Activated gamma-delta T cell treated with Interleukin-2 at 50 U/mL for 16 hours (primary cell): ENCODE measurements at regions not wholly inside any gene's neighbourhood (a gene's known extent, or its start where the extent isn't known, plus 50 kb on each side); places are given as distances from the start of the nearest gene placed in this dataset.
A peak's percentile ranks its signal among the peaks of the same experiment; 100 is the strongest.

Experiments
- DNase-seq: peaks from one replicate; pipeline ENCODE4 v3.0.0-alpha.2; 2020

DNA sequence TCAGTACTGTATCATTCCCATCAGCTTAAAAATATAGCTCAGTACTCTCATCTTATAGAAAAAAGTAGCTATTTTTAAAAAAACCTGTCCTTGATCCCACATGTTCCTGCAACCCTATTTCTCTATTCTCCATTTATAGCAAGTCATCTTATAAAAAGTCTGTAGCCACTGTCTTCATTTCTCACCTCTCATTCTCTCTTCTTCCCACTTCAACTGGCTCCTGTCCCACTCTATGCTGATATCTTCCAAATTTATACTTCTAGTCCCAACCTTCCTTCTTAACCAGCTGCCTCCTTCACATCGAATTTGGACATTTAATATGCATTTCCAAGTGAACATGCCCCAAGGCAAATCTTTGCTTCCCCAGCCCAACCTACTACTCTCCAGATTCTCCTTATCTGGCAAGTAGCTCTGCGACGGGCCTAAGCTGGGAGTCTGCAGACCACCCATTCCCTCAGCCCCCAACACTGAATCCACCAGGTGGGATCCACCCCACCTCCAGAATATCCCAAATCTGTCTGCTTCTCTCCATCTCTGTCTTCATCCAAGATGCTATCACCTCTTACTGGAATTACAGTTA lies 52.0 kb upstream of the TANC2 start:
- no peak for DNase-seq

DNA sequence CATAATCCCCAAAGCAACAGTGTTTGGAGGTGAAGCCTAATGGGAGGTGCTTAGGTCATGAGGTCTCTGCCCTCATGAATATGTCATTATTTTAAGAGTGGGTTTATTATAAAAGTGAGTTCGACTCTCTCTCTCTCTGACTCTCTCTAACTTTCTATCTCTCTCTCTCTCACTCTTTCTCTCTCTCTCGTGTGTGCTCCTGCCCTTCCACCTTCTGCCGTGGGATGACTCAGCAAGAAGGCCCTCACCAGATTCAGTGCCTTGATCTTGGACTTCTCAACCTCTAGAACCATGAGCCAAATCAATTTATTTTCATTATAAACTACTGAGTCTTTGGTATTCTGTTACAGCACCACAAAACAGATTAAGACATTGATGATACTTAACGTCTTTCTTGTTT lies 53.7 kb upstream of the TANC2 start:
- no peak for DNase-seq

DNA sequence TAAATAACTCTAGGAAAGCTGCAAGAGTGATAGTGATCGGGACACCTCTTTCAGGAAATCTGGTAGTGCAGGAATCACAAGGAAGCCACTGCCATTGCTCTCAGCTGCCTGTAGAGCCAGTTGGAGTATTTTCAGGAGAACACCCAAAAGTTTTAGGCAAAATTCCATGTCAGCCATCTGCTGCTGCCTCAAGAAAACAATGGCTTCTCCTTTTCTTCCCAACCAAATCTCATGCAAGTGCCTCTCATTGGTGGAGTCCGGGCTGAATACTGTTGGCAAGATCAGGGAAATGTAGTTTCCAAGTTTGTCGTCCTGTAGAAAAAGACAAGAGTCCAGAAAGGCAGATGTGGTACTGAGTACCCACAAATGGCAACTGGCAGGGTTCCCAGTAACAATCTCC lies 54.9 kb upstream of the TANC2 start:
- no peak for DNase-seq

DNA sequence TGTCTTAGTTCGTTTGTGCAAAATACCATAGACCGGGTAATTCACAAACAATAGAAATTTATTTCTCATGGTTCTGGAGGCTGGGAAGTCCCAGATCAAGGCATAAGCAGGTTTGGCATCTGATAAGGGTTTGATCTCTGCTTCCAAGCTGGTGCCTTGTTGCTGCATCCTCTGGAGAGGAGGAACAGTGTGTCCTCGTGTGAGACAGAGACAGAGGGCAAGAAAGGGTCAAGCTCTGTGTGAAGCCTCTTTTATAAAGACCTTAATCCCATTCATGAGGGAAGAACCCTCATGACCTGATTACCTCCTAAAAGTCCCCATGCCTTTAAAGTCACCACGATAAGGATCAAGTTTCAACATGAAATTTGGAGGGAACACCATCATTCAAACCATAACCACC lies 55.8 kb upstream of the TANC2 start:
- DNase-seq = no peak

DNA sequence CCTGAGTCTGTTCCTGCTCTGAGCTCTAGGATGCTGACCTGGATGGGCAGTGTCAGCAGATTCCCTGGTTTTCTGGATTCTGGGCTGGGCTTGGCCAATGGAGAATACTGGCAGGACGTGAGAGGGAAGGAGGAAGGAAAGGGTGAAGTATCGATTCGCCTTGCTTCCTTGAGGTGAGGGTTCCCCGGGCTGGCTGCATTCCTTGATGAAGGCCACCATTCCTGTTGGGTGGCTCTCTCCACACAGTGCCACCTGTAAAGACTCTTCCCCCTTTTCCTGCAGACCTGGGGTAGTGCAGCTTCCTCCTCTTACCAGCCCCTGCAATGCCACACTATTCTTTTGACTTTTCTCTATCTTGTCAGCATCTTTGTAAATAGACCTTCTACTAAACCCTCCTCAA lies 58.1 kb upstream of the TANC2 start:
- no peak for DNase-seq

DNA sequence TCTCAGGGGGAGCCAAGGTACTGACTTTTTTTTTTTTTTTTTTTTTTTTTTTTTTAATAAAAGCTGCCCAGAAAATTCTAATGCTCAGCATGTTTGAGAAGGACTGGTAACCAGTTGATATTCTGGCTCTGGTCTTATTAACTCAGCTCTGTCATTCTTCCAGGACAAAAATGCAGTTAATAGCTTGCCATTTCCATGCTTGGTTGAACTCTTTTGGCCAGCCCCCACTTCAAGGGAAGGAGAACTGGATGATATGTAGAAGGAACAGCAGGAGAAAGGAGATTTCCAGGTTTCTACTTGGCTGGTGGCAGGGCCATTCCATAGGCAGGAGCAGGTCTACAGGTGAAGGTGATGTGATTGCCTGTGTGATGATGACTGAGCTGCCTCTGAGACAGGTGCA lies 59.2 kb upstream of the TANC2 start:
- DNase-seq = no peak

DNA sequence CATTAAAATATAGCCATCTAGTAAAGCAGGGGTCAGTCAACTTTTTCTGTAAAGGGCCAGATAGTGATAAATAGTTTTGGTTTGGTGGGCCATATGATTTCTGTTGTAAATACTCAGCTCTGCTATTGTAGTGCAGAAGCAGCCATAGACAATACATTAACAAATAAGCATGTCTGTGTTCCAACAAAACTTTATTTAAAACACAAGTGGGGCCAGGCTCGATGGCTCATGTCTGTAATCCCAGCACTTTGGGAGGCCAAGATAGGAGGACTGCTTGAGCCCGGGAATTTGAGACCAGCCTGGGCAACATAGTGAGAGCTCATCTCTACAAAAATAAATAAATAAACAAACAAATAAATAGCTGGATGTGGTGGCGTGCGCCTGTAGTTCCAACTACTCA lies 60.8 kb upstream of the TANC2 start:
- no peak for DNase-seq

DNA sequence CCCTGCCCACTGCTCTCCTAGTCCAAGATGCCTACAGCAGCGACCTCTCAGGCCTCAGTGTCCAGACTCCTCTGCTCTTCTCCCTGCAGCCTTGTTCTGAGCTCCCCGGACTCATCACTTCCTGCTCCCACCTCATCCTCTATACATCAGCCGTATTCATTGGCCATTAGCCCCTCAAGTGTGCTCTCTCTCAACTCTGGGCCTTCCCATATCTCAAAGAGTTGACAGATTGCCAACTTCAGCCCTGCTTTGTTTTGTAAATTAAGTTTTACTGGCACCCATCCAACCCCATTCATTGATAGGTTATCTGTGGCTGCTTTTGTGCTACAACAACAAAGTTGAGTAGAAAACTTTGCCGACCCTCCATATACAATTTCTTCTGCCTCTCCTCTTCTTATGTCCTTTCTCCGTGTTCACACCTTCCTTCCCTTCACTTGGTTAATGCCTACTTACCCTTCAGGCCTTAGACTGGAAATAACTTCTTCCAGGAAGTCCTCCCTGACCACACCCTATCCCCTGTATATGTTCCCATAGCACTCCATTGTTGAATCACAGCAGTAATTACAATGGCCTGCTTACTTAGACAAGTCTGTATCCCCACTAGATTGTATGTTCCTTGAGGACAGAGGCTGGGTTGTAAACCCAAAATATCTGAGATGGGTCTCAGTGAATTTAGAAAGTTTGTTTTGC lies 63.4 kb upstream of the TANC2 start:
- DNase-seq = no peak

DNA sequence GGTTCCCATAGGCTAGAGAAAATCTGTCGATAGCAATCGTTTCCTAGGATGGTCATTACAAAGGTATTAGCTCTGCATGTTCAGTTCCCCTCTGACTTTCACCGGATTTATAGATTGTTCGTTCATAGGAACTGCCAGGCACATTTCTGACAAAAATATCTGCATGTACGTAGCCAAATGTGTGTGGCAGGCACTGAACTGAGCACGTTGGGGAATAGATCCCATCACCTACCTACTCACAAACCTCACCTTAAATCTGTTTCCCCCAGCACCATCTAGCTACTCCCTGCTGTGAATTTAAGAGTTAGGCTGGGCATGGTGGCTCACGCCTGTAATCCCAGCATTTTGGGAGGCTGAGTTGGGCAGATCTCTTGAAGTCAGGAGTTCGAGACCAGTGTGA lies 64.5 kb upstream of the TANC2 start:
- no peak for DNase-seq

DNA sequence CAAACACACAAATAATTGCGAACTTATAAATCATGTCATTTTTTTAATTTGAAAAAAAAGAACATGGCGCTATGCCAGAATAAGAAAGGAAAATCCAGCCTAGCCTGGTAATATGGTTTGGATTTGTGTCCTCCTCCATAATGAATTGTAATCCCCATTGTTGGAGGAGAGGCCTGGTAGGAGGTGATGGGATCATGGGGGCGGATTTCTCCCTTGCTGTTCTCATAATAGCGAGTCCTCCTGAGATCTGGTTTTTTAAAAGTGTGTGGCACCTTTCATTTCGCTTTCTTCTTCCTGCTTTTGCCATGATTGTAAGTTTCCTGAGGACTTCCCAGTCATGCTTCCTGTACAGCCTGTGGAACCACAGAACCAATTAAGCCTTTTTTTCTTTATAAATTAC lies 65.9 kb upstream of the TANC2 start:
- DNase-seq = no peak

DNA sequence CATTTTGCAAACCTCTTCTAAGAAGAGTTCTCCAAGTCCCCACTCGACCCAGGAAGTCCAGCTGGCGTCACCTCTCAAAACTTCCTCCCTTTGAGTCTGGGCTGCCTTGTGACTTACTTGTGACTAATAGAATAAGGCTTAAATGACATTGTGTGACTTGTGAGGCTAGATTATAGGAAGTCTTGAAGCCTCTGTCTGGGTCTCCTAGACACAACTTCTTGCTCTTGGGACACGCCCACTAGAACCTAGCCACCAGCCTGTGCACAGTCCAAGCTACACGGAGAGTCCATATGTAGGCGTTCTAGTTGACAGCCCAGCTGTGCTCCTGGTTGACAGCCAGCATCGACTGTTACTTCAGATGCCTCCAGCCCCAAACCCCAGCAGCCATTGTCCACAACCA lies 66.7 kb upstream of the TANC2 start:
- no peak for DNase-seq

DNA sequence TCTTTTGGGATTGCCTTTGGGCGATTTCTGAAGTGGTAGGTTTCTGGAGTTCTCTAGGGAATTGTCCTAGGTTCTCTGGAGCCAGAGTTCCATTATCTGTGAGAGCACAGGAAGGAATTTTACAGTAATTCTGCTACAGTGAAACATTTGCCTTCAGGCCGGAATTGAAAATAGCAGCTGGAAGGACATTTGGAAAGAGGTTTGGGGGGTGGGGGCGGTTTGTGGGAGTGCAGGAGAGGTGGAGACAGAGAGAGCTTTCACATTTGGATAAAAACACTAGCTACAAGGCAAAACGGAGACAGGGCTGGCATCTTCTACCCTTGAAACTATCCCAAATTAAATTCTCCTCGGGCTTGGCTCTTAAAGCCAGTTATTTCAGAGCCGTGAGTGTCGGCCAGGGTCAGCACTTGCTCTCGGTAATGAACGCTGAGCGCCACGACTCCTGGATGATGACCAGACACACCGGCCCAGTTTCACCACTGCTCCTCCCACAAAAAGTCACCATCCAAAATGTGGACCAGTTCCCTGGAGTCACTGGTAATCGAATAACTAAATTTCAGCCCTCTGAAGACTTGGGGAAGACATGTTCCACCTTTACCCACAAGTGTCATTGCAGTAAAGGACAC lies 67.7 kb upstream of the TANC2 start:
- no peak for DNase-seq

DNA sequence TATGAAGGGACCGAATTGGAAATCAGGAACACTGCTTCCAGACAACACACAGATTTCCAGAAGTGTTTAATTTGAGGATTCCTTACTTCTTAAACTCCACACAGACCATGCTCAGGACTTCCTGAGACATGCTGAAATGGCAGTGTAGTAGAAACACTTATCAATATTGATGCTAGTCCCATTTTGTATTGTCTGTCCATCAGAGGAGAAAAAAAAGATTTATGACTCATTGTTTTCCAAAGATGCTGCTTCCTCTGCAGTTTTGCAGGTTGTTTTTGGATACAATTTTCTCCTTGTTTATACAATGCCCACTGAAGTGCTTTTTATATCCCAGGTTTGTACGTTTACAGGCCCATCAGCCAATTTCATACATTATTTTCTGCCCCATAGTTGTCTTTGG lies 68.3 kb upstream of the TANC2 start:
- DNase-seq = no peak

DNA sequence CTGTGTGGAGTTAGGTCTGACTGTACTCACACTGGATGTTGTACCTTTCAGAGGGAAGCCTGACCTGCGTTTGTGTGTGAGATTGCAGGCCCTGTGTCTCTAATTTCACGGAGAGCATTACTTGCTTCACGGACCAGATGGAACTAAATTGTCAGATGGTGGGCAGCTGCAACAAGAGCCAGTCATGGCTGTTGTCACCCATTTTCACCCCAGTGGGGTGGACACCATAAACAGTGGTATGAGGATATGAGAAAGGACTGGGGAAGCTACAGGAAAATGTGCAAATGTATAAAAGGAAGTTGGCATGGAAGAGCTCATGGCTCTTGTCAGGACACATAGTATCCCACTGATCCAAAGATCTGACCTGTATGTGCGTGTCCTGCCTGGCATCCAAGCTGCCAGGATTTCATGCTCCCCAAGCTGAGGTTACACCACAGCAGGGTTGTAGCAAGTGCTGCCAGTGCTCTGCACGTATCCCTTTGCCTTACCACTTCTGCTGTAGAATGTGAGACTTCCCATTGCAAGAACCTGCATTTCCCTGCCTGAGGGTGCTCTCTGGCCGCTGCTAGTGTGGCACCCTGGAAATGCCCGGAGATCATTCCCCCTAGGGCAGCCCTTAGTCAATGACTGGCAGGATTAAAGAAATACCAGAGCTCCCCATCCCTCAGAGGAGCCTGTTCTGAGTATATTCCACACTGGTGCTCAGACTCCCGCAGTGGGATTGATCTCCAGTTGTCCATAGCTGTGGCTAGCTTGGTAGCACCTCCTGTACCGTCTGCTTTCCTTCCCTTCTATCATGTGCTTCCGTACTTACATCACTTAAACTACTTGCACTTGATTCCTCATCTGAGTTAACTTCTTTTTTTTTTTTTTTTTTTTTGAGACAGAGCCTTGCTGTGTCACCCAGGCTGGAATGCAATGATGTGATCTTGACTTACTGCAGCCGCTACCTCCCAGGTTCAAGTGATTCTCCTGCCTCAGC lies 70.4 kb upstream of the TANC2 start:
- DNase-seq = no peak

DNA sequence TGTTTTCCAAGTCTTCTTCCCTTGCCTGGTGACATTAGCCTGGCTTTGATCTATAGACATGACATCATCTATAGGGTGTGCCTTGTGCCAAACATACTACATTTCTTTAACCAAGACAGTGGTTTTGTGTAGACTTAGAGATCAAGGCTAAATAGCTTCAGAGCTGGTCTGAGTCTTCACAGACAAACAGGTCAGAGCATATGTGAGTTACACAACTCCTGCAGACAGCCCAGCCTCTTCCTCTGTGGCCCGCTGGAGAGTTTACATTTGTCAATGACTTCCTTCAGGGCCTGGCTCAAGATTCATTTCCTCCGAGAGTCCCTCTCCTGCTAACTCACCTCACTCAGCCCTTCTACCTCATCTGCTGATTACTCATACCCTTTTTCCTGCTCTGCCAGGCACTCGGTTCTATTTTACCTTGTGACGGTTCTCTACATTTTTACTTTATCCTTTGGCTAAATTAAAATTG lies 73.1 kb upstream of the TANC2 start:
- DNase-seq = peak; percentile 5

DNA sequence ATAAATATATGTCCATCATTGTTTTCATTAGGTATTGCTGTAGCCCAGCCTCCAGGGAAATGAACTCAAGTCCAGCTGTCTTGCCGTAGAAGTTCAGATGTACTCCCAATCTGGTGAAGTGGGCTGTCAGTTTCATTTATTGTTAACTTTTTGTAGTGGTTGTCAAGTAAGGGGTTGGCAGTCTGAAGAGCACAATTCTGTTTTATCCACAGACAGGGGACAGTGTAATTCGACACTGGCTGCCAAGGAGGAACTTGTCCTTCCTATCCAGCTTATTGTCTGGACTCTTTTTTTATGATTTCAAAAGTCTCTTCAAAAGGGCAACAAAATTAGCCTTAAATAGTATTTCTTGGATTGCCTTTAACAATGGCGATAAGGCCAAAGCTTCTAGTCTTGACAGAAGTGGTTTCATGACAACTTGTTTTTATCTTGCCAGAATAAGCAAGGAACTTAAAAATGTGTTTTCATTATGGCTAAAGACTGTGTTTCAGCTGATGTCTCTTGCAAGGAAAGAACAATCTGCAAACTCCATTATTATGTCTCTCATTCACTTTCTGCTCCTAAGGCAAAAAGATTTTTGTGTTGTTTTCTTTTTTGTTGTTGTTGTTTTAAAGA lies 73.9 kb upstream of the TANC2 start:
- no peak for DNase-seq

DNA sequence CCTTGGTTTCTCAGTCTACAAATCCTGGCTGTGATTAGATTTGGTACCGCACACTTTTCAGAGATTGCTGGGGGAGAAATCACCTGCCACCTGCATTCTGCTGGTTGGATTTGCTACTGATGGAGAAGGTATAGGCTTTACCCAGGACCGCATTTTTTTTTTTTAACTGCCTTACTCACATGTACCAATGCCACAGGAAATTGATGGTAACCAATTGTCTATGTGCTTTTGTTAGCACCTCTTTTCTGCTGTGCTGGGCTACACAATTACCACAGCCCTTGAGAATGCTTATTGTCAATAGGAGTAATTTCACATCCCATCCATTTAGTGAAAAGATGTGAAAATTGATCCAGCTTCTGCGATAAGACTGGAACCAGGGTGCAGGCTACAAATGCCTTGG lies 74.4 kb upstream of the TANC2 start:
- DNase-seq = no peak

DNA sequence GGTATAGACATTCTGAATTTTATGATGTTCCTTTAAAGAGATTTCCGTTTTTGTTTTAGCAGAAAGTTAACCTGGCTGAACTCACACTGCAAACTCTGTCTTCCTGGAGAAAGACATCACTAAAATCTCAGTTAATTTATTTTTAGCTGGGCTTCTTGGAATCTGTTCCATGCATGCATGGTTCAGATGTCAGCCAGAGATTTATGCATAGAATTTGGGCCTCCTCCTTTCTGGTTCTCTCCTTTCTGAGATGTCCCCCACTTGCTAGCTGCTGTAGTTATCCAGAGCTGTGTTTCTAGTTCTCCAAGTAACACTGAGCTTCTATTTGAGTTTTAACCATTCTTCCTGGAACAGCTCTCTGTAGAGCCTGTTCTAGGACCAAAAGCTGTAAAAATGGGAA lies 77.3 kb upstream of the TANC2 start:
- DNase-seq = no peak

DNA sequence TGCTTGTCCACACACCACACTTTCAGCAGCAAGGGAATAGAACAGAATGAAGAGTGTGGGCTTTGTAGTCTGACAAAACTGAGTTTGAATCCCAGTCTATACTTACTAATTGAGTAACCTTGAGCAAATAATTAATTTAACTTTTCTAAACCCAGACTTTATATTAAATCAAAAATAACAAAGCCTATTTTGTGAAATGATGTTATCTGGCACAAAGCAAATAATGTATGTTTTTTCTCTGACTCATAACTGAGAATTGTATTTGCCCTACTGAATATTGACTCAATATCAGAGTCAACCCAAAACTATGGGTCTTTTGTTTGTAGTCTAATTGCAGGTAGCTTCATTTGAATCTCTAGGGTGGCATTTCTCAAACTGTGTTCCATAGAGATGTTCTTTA lies 77.9 kb upstream of the TANC2 start:
- no peak for DNase-seq

DNA sequence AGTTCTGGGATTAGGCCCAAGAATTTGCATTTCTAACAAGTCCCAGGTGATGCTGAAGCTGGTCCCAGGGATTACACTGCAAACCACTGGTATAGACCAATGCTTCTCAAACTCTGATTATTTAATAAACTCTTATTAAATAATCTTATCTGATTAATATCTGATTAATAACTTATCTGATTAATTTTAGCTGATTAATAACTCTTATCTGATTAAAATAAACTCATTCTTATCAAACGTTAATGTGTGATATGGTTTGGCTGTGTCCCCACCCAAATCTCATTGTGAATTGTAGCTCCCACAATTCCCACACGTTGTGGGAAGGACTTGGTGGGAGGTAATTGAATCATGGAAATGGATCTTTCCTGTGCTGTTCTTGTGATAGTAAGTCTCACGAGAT lies 78.6 kb upstream of the TANC2 start:
- DNase-seq = no peak

DNA sequence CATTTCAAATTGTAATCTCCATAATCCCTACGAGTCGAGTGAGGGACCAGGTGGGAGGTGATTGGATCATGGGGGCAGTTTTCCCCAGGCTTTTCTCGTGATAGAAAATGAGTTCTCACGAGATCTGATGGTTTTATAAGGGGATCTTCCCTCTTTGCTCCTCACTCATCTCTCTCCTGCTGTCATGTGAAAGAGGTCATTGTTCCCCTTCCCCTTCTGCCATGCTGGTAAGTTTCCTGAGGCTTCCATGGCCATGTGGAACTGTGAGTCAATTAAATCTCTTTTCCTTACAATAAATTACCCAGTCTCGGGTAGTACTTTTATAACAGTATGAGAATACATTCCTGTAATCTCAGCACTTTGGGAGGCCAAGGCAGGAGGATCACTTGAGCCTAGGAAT lies 76.7 kb upstream of the MARCHF10 start:
- DNase-seq = no peak

DNA sequence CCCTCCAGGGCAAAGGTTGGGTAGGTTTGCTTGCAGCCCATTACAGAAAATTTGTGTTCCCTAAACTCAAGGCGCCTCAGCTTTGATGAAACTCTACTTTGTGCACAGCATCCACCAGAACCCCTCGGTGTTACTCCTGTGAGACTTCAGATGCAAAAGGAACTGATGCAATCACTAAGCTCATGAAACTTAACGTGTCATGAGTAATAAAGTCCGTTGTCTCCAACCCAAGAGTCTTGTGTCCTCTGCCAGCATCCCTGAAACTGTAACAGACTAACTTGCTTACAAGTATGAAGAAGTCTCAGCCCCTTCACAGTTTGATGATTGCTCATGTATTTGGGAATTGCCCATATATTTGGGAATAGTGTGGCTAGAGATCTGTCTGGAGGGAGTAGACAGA lies 74.8 kb upstream of the MARCHF10 start:
- DNase-seq = no peak

DNA sequence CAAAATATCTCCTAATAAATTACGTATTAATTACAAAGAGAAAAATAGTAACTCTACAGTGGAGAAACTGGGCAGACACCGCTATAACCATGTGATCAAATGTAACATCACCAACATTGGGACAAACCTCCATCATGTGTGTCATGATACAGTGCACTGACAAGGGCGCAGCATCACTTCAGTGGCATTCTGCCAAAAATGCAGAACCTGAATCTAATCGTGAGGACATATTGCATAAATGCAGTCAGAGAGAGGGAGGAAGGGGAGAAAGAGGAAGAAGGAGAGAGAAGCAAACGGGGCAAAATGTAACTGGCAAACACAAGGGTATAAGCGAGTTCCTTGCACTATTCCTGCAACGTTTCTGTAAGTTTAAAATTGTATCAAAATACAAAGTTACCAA lies 74.2 kb upstream of the MARCHF10 start:
- no peak for DNase-seq
